GM21723 (cell line): ENCODE measurements at regions not wholly inside any gene's neighbourhood (a gene's known extent, or its start where the extent isn't known, plus 50 kb on each side); places are given as distances from the start of the nearest gene placed in this dataset.

ENCODE experiments used
- ATAC-seq: cut with Tn5 transposase; IDR thresholded peaks from one replicate; pipeline ENCODE4 v1.9.1; 2021; ENCODE audit warnings: mild to moderate bottlenecking, moderate library complexity; ENCODE audit not compliant: unreplicated experiment

- no peak for ATAC-seq
Observed at GRCh38 chr1:90561103-90561783, 155.9 kb downstream of the BARHL2 start.

GRCh38 chr1:90558754-90559378, 158.2 kb downstream of the BARHL2 start:
- no peak for ATAC-seq

- no peak for ATAC-seq
Observed at GRCh38 chr1:90558126-90558525, 159.0 kb downstream of the BARHL2 start.

- no peak for ATAC-seq
Observed at GRCh38 chr1:90557706-90558105, 159.4 kb downstream of the BARHL2 start.

- ATAC-seq = no peak
Observed at GRCh38 chr1:90550626-90551406, 166.3 kb downstream of the BARHL2 start.

- no peak for ATAC-seq
Observed at GRCh38 chr1:90544356-90544755, 172.7 kb downstream of the BARHL2 start.

- no peak for ATAC-seq
Observed at GRCh38 chr1:90537606-90538362, 179.3 kb downstream of the BARHL2 start.

GRCh38 chr1:90534663-90535295, 182.3 kb downstream of the BARHL2 start:
- no peak for ATAC-seq

- no peak for ATAC-seq
Observed at GRCh38 chr1:90534116-90534515, 183.0 kb downstream of the BARHL2 start.

GRCh38 chr1:90526954-90527353, 190.1 kb downstream of the BARHL2 start:
- no peak for ATAC-seq

- ATAC-seq = no peak
Observed at GRCh38 chr1:90522432-90522831, 194.7 kb downstream of the BARHL2 start.

- ATAC-seq = no peak
Observed at GRCh38 chr1:90513956-90514355, 203.1 kb downstream of the BARHL2 start.

- no peak for ATAC-seq
Observed at GRCh38 chr1:90512441-90512840, 204.7 kb downstream of the BARHL2 start.

- no peak for ATAC-seq
Observed at GRCh38 chr1:90510143-90510542, 207.0 kb downstream of the BARHL2 start.

- peak; percentile 52 for ATAC-seq
Observed at GRCh38 chr1:90509225-90510048, 207.7 kb downstream of the BARHL2 start.

- ATAC-seq = no peak
Observed at GRCh38 chr1:90508376-90509167, 208.5 kb downstream of the BARHL2 start.

- ATAC-seq = no peak
Observed at GRCh38 chr1:90507173-90507572, 209.9 kb downstream of the BARHL2 start.

GRCh38 chr1:90505806-90506205, 211.3 kb downstream of the BARHL2 start:
- ATAC-seq = no peak

GRCh38 chr1:90504509-90504908, 212.6 kb downstream of the BARHL2 start:
- ATAC-seq = no peak
